HL-60/S4 treated with retinoic acid at 250 ng/mL for 4 days and 3 days (cell line): ENCODE measurements at regions not wholly inside any gene's neighbourhood (a gene's known extent, or its start where the extent isn't known, plus 50 kb on each side); places are given as distances from the start of the nearest gene placed in this dataset.
"Not testable (repeated sequence)": the region's sequence is repeated elsewhere in the genome, so short reads cannot be mapped to it uniquely, and the experiment has no call there.

Experiments
- in situ Hi-C: fragments of 300-500 bp; cut with MboI; formaldehyde crosslinking; loops from 2 replicates; pipeline ENCODE4 v1.7.0; 2022; ENCODE audit warnings: low sequenced_read_pairs

- in situ Hi-C loops = no loop called here
Measured at GRCh38 chr7:131034166-131034881, 293.4 kb upstream of the MKLN1 start.

- in situ Hi-C loops = no loop called here
Measured at GRCh38 chr7:131035088-131035770, 292.4 kb upstream of the MKLN1 start.

- in situ Hi-C loops = no loop called here
Measured at GRCh38 chr7:131038153-131038552, 289.5 kb upstream of the MKLN1 start.

GRCh38 chr7:131039355-131039762 lies 288.3 kb upstream of the MKLN1 start:
- in situ Hi-C loops = no loop called here

GRCh38 chr7:131039836-131040235 lies 287.8 kb upstream of the MKLN1 start:
- in situ Hi-C loops = loop anchor here (10.0 kb wide), 1 partner anchor 145 kb away; no protein-coding TSS in a partner anchor

- in situ Hi-C loops = loop anchor here (10.0 kb wide), 1 partner anchor 146 kb away; no protein-coding TSS in a partner anchor
Measured at GRCh38 chr7:131040467-131040932, 287.2 kb upstream of the MKLN1 start.

GRCh38 chr7:131041012-131041695 lies 286.5 kb upstream of the MKLN1 start:
- in situ Hi-C loops = loop anchor here (10.0 kb wide), 1 partner anchor 146 kb away; no protein-coding TSS in a partner anchor

- in situ Hi-C loops = loop anchor here (10.0 kb wide), 1 partner anchor 148 kb away; no protein-coding TSS in a partner anchor
Measured at GRCh38 chr7:131042269-131043160, 285.2 kb upstream of the MKLN1 start.

GRCh38 chr7:131045526-131045925 lies 282.1 kb upstream of the MKLN1 start:
- in situ Hi-C loops = loop anchor here (10.0 kb wide), 1 partner anchor 151 kb away; no protein-coding TSS in a partner anchor

- in situ Hi-C loops = loop anchor here (10.0 kb wide), 1 partner anchor 151 kb away; no protein-coding TSS in a partner anchor
Measured at GRCh38 chr7:131046246-131046645, 281.4 kb upstream of the MKLN1 start.

GRCh38 chr7:131047651-131048304 lies 279.9 kb upstream of the MKLN1 start:
- in situ Hi-C loops = loop anchor here (10.0 kb wide), 1 partner anchor 153 kb away; no protein-coding TSS in a partner anchor

- in situ Hi-C loops = no loop called here
Measured at GRCh38 chr7:131051304-131051703, 276.4 kb upstream of the MKLN1 start.

GRCh38 chr7:131052285-131052904 lies 275.3 kb upstream of the MKLN1 start:
- in situ Hi-C loops = no loop called here

GRCh38 chr7:131056007-131056406 lies 271.7 kb upstream of the MKLN1 start:
- in situ Hi-C loops = no loop called here

GRCh38 chr7:131057015-131057793 lies 270.5 kb upstream of the MKLN1 start:
- in situ Hi-C loops = no loop called here

GRCh38 chr7:131057794-131058070 lies 269.9 kb upstream of the MKLN1 start:
- in situ Hi-C loops = no loop called here

GRCh38 chr7:131058561-131059288 lies 269.0 kb upstream of the MKLN1 start:
- in situ Hi-C loops = not testable (repeated sequence)

- in situ Hi-C loops = not testable (repeated sequence)
Measured at GRCh38 chr7:131059401-131059800, 268.3 kb upstream of the MKLN1 start.
